OCI-LY1 (cell line): ENCODE measurements at regions not wholly inside any gene's neighbourhood (a gene's known extent, or its start where the extent isn't known, plus 50 kb on each side); places are given as distances from the start of the nearest gene placed in this dataset.

Source experiments
- H2AFZ ChIP-seq: fragments of 200-600 bp; sonication (generic), shearing (Covaris generic); 2 replicates; pipeline ENCODE4 v1.6.0; 2014; ENCODE audit warnings: antibody characterized with exemption, mild to moderate bottlenecking, low read length
- H3F3A ChIP-seq: fragments of 200-600 bp; sonication (generic), shearing (Covaris generic); 2 replicates; pipeline ENCODE4 v1.6.0; 2014; ENCODE audit warnings: mild to moderate bottlenecking, antibody characterized with exemption, low read length, moderate library complexity; ENCODE audit not compliant: insufficient read depth
- H3K27ac ChIP-seq: fragments of 200-600 bp; sonication (generic); 2 replicates; pipeline ENCODE4 v1.5.1; 2014; ENCODE audit warnings: low read length, mixed run types, mild to moderate bottlenecking, low read depth; ENCODE audit not compliant: poor library complexity, severe bottlenecking
- H3K27me3 ChIP-seq: fragments of 200-600 bp; sonication (generic); 2 replicates; pipeline ENCODE4 v1.6.0; 2014; ENCODE audit warnings: antibody characterized with exemption, mild to moderate bottlenecking, low read length, moderate library complexity; ENCODE audit not compliant: insufficient read depth
- H3K36me3 ChIP-seq: fragments of 200-600 bp; sonication (generic); 2 replicates; pipeline ENCODE4 v1.6.1; 2014; ENCODE audit warnings: mild to moderate bottlenecking, antibody characterized with exemption, low read length, moderate library complexity, mixed read lengths; ENCODE audit not compliant: insufficient read depth
- H3K4me1 ChIP-seq: fragments of 200-600 bp; sonication (generic); 2 replicates; pipeline ENCODE4 v1.5.1; 2014; ENCODE audit warnings: mild to moderate bottlenecking, low read length, moderate library complexity; ENCODE audit not compliant: insufficient read depth, severe bottlenecking
- H3K4me2 ChIP-seq: fragments of 200-600 bp; sonication (generic), shearing (Covaris generic); 2 replicates; pipeline ENCODE4 v1.6.1; 2014; ENCODE audit warnings: low read length
- H3K4me3 ChIP-seq: fragments of 200-600 bp; sonication (generic); 2 replicates; pipeline ENCODE4 v1.5.1; 2014; ENCODE audit warnings: low read length, low read depth, mild to moderate bottlenecking, mixed read lengths; ENCODE audit not compliant: poor library complexity, severe bottlenecking
- H3K79me2 ChIP-seq: fragments of 200-600 bp; shearing (Covaris generic); 2 replicates; pipeline ENCODE4 v1.6.1; 2016; ENCODE audit warnings: mixed run types, low read length, mixed read lengths; ENCODE audit not compliant: insufficient read depth
- H3K9ac ChIP-seq: fragments of 200-600 bp; sonication (generic), shearing (Covaris generic); 2 replicates; pipeline ENCODE4 v1.6.1; 2014; ENCODE audit warnings: mild to moderate bottlenecking, low read length, mixed read lengths
- H3K9me2 ChIP-seq: fragments of 200-600 bp; sonication (generic), shearing (Covaris generic); 2 replicates; pipeline ENCODE4 v1.6.1; 2014; ENCODE audit warnings: low read depth, mild to moderate bottlenecking, low read length, mixed read lengths
- H3K9me3 ChIP-seq: fragments of 200-600 bp; shearing (Covaris generic); 2 replicates; pipeline ENCODE4 v1.6.1; 2014; ENCODE audit warnings: low read length, mixed read lengths
- H4K20me1 ChIP-seq: fragments of 200-600 bp; sonication (generic), shearing (Covaris generic); 2 replicates; pipeline ENCODE4 v1.6.0; 2016; ENCODE audit warnings: mild to moderate bottlenecking, low read length; ENCODE audit not compliant: insufficient read depth
- CTCF ChIP-seq: fragments of 200-600 bp; sonication (generic), shearing (Covaris generic); IDR thresholded peaks from 2 replicates; pipeline ENCODE4 v1.5.1; 2017; ENCODE audit warnings: mild to moderate bottlenecking, antibody characterized with exemption, low read length, moderate library complexity, mixed read lengths
- EZH2 ChIP-seq: fragments of 200-600 bp; sonication (generic), shearing (Covaris generic); IDR thresholded peaks from 2 replicates; pipeline ENCODE4 v1.8.0; 2017; ENCODE audit warnings: borderline replicate concordance, mixed run types, mild to moderate bottlenecking, antibody characterized with exemption, low read length, moderate library complexity, mixed read lengths

GRCh38 chr7:156533964-156534363 is 106.6 kb upstream of the RNF32 start:
- Histone ChIP-seq H3K9ac (no peak overlapping the region), H4K20me1 (no peaks in the 10 kb centered on the region), H3K4me3 (no peak overlapping the region), H3K79me2 (no peaks in the 10 kb centered on the region), H3K4me2 (no peak overlapping the region), H3K9me3 (no peaks in the 10 kb centered on the region), H3F3A (no peaks in the 10 kb centered on the region), H2AFZ (no peak overlapping the region), H3K27ac (no peak overlapping the region), H3K27me3 (no peaks in the 10 kb centered on the region; the same call in 1 of the 2 replicates), H3K36me3 (no peaks in the 10 kb centered on the region), H3K4me1 (no peaks in the 10 kb centered on the region), H3K9me2 (no peaks in the 10 kb centered on the region)
- no peak for TF ChIP-seq CTCF
- no peak for TF ChIP-seq EZH2

DNA sequence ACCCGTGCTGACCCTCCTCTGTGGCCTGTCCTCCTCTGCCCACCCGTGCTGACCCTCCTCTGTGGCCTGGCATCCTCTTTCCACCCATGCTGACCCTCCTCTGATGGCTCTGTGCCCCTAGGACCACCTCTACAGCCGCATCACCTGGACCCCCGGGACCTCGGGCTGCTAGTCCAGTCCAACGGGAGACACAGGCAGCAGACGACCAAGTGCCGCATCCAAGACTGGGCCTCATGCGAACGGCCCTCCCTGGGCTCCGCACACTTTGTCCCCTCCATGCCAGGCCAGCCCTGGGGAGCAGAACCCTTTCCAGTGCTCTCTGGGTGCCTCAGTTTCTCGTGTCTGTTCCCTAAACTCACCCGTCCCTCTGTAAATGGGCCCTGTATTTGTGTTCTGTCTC is 107.2 kb upstream of the RNF32 start:
- no peak overlapping the region for H3K4me2 ChIP-seq
- no peaks in the 10 kb centered on the region for H3K79me2 ChIP-seq
- no peak overlapping the region for H3K4me3 ChIP-seq
- no peak overlapping the region for H3K9ac ChIP-seq
- no peaks in the 10 kb centered on the region; the same call in 1 of the 2 replicates for H3K27me3 ChIP-seq
- H3F3A ChIP-seq, result no peaks in the 10 kb centered on the region
- H2AFZ ChIP-seq, result no peak overlapping the region
- no peaks in the 10 kb centered on the region for H3K4me1 ChIP-seq
- no peaks in the 10 kb centered on the region for H3K36me3 ChIP-seq
- no peak overlapping the region for H3K27ac ChIP-seq
- TF ChIP-seq EZH2, result no peak
- no peak for TF ChIP-seq CTCF
- no peaks in the 10 kb centered on the region for H3K9me2 ChIP-seq
- no peaks in the 10 kb centered on the region for H3K9me3 ChIP-seq
- no peaks in the 10 kb centered on the region for H4K20me1 ChIP-seq

- Histone ChIP-seq H3K9me3 (no peaks in the 10 kb centered on the region), H2AFZ (no peak overlapping the region), H3K27ac (no peak overlapping the region), H3K9me2 (no peaks in the 10 kb centered on the region), H3K4me3 (no peak overlapping the region), H3K9ac (no peak overlapping the region), H3K36me3 (no peaks in the 10 kb centered on the region), H3K27me3 (peaks cover 5% of the 10 kb centered on the region), H3K4me2 (no peak overlapping the region), H4K20me1 (no peaks in the 10 kb centered on the region), H3K79me2 (no peaks in the 10 kb centered on the region), H3K4me1 (no peaks in the 10 kb centered on the region), H3F3A (no peaks in the 10 kb centered on the region)
- no peak for TF ChIP-seq CTCF
- TF ChIP-seq EZH2, result no peak
These were observed 108.5 kb upstream of the RNF32 start for GRCh38 chr7:156532016-156532602.
